GM12872 (cell line): ENCODE measurements at regions not wholly inside any gene's neighbourhood (a gene's known extent, or its start where the extent isn't known, plus 50 kb on each side); places are given as distances from the start of the nearest gene placed in this dataset.

Source experiments
- CTCF ChIP-seq: IDR thresholded peaks from 3 replicates; pipeline ENCODE4 v1.5.1; 2011; ENCODE audit warnings: low read depth, mild to moderate bottlenecking, low read length, moderate library complexity; ENCODE audit not compliant: insufficient read depth

GRCh38 chr3:851098-851790, 241.6 kb upstream of the CNTN6 start:
- peak; percentile 45 for TF ChIP-seq CTCF

- TF ChIP-seq CTCF = peak; percentile 38; the same call in 2 of the 3 replicates
Observed at GRCh38 chr3:852033-852432, 240.8 kb upstream of the CNTN6 start.

- TF ChIP-seq CTCF = no peak
Observed at GRCh38 chr3:853489-853888, 239.3 kb upstream of the CNTN6 start.

GRCh38 chr3:859135-859534, 233.7 kb upstream of the CNTN6 start:
- no peak for TF ChIP-seq CTCF

GRCh38 chr3:861721-862120, 231.1 kb upstream of the CNTN6 start:
- no peak for TF ChIP-seq CTCF

GRCh38 chr3:869269-869668, 223.6 kb upstream of the CNTN6 start:
- no peak for TF ChIP-seq CTCF

- TF ChIP-seq CTCF = no peak
Observed at GRCh38 chr3:869734-870133, 223.1 kb upstream of the CNTN6 start.

GRCh38 chr3:871651-872050, 221.2 kb upstream of the CNTN6 start:
- TF ChIP-seq CTCF = no peak
